ENCODE measurements at regions not wholly inside any gene's neighbourhood (a gene's known extent, or its start where the extent isn't known, plus 50 kb on each side); places are given as distances from the start of the nearest gene placed in this dataset.

GRCh38 chr3:177538048-177538749 is 340.9 kb upstream of the TBL1XR1 start:
- TF ChIP-seq CTCF (conservative IDR thresholded peaks at IDR 0.05) (no peak), ZFX (IDR thresholded peaks at IDR 0.05) (no peak)

All from C4-2B (cell line).